GM12874 (cell line): ENCODE measurements at regions not wholly inside any gene's neighbourhood (a gene's known extent, or its start where the extent isn't known, plus 50 kb on each side); places are given as distances from the start of the nearest gene placed in this dataset.

Experiments
- TF ChIP-seq, protein P1 (sequence below): IDR thresholded peaks from 2 replicates; pipeline ENCODE4 v1.5.1; 2011; ENCODE audit warnings: low read depth, mild to moderate bottlenecking, control low read depth, low read length, moderate library complexity; ENCODE audit not compliant: insufficient read depth

DNA sequence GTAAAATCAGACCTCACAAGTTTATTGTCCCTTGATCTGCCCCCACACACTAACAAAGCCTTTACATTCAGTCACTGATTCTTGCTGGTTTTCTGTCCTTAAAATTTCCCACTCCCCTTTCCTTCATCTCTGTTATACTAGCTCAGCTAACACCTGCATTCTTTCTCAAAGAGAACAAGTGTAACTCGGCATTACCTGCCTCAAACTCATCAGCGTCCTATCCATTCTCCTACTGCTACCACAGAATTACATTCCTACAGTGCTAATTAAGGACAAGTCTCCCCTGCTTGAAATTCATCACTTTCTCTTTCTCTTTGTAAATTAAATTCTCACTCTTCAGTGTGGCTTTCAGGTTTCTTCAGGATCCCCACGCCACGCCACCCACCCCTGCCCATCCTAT is 773.2 kb downstream of the FRK start:
- TF ChIP-seq, protein P1, sequence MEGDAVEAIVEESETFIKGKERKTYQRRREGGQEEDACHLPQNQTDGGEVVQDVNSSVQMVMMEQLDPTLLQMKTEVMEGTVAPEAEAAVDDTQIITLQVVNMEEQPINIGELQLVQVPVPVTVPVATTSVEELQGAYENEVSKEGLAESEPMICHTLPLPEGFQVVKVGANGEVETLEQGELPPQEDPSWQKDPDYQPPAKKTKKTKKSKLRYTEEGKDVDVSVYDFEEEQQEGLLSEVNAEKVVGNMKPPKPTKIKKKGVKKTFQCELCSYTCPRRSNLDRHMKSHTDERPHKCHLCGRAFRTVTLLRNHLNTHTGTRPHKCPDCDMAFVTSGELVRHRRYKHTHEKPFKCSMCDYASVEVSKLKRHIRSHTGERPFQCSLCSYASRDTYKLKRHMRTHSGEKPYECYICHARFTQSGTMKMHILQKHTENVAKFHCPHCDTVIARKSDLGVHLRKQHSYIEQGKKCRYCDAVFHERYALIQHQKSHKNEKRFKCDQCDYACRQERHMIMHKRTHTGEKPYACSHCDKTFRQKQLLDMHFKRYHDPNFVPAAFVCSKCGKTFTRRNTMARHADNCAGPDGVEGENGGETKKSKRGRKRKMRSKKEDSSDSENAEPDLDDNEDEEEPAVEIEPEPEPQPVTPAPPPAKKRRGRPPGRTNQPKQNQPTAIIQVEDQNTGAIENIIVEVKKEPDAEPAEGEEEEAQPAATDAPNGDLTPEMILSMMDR, result no peak

DNA sequence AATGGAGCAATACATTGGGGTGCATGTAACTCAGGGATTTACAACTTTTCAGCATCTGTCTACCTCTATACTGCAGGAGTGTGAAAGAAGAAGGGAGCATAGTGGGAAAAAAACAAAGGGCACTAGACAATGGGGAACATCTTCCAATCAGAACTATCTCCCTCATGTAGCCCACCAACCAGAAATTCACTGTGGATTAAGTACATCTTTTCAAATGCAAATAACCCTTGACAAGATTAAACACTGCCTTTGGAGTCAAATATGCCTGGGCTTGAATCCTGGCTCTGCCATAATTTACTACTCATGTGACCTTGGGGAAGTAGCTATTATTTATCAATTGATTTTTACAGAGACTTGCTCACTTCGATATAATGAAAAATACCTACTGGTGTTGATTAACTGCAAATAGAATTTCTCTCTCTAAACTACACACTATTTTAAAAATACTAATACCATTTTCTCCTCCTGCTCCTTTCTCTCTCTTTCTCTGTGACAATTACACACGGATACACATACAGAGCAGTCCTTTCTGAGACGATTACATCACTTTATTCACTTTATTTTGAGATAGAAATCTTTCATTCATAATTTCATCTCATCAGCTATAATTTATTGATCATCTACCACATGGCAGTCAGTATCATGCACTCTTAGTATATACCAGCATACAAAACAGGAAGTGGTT is 783.7 kb downstream of the FRK start:
- TF ChIP-seq, protein P1, result no peak

DNA sequence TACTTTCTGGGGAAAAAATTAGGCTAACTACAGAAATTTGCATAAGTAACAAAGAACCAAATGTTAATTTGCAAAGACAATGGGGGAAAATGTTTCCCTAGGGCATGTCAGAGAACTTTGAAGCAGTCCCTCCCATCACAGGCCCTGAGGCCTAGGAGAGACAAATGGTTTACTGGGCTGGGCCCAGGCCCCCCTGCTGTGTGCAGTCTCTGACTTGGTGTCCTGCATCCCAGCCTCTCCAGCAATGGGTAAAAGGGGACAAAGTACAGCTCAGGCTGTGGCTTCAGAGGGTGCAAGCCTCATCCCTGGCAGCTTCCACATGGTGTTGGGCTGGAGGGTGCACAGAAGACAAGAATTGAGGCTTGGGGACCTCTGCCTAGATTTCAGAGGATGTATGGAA is 788.4 kb downstream of the FRK start:
- TF ChIP-seq, protein P1, result no peak

DNA sequence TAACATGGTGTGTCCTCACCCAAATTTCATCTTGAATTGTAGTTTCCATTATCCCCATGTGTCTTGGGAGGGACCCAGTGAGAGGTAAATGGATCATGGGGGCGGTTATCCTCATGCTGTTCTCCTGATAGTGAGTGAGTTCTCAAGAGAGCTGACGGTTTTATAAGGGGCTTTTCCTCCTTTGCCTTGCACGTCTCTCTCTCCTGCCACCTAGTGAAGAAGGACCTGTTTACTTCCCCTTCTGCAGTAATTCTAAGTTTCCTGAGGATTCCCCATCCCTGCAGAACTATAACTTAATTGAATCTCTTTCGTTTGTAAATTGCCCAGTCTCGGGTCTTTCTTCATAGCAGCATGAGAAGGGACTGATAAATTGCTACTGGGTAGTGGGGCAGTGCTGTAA is 789.3 kb downstream of the FRK start:
- TF ChIP-seq, protein P1, result no peak

DNA sequence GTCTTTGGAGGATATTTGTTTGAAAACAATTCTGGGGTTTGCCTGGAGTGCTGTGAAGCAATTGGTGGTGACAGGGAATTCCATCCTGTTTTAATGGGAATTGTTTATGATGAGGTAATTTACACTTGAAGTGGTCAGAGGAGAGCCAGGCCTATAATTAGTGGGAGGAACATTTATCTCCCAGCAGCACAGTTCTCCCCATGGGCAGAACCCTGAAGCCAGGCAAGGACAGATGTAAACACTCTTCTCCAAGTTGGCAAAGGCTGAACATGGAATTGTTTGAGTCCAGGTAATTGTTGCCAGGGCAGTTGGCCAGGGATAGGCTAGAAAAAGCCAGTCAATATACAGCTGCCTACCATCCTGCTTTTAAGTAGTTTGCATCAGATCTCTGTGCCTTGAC is 789.7 kb downstream of the FRK start:
- TF ChIP-seq, protein P1, result no peak

DNA sequence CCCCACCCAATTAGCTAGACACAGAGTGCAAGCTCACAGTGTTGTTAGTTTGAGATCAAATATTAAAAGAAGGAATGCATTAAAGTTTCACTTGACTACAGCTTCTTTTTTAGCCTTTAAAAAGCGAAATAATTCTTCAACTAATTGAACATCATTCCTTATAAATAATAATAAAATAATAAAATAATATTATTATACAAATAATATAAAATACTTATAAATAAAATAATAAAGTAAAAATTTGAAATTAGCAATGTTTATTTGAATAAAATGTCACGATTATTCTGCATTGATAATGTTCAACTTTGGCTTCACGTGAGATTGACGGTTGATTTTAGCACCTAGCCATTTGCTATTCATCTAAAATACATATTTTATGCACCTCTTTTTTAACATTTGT is 819.3 kb downstream of the FRK start:
- TF ChIP-seq, protein P1, result no peak

DNA sequence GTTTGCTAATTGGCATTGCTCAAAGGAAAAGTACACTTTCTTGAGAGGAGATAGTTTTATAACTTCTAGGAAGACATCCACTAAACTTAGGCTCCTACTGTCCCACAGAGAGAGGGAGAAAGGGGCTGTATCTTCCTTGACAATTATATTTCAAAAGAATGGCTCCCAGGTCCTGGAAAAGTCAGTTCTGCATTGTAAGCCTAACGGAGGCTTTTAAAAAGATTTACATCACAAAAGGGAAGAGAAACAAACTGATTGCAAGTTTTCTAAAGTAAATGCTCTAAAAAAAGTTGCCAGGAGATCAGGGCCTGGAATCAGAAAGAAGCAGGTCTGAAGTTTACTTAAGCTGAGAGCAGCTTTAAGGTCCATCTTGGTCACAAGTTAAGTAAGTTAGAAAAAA is 839.5 kb downstream of the FRK start:
- TF ChIP-seq, protein P1, result no peak
